HG02852 (cell line): ENCODE measurements at regions not wholly inside any gene's neighbourhood (a gene's known extent, or its start where the extent isn't known, plus 50 kb on each side); places are given as distances from the start of the nearest gene placed in this dataset.

Source experiments
- ATAC-seq: cut with Tn5 transposase; IDR thresholded peaks from one replicate; pipeline ENCODE4 v1.9.1; 2021; ENCODE audit warnings: mild to moderate bottlenecking, moderate library complexity; ENCODE audit not compliant: unreplicated experiment

DNA sequence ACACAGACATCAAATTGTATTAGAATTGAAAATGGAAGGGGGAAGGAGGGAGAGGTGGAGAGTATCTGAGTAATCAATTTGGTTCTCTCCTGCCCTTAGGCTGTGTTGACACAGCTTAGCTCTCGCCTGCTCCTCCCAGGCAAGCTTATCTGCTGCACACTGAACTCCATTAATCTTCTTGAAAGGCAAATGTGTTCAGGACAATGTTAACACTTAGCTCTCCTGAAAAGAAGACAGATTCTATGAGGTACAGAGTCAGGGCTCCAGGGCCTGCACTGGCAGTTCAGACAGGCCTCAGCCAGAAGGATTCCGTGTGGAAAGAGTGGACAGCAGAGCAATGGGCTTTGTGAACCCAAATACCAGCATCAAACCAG, 430.0 kb upstream of the TNP1 start:
- no peak for ATAC-seq

DNA sequence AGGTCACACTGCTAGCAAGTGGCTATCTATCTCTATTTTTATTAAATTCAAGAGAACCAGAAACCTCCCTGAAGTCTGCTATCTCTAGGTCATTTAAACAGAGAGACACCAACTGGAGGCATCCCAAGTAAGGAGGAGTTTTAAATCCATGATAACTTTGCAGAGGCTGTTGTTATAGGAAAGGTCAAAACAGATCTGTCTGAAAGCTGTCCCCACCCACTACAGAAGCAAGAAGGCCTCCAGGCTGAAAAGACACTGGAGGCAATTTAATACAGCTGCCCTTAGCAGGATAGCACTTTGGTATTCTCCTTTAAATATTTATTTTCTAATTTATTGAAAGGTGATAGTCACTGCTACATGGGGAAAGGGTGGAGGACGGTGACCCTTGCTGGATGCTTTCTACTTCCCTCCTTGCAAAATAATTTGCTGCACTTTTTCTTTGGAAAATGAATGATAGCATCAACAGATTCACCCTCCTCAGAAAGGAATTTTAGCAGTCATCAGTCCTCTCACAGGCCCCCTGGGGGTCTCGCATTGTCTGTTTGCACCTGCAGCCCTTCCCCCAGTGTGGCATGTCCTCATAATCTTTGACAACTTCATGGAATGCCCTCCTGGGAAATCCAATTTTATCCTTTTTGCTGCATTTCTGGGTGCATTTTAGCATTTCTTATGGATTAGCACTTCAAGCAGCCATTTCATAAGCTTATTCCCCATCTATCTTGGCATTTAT, 429.5 kb upstream of the TNP1 start:
- no peak for ATAC-seq

DNA sequence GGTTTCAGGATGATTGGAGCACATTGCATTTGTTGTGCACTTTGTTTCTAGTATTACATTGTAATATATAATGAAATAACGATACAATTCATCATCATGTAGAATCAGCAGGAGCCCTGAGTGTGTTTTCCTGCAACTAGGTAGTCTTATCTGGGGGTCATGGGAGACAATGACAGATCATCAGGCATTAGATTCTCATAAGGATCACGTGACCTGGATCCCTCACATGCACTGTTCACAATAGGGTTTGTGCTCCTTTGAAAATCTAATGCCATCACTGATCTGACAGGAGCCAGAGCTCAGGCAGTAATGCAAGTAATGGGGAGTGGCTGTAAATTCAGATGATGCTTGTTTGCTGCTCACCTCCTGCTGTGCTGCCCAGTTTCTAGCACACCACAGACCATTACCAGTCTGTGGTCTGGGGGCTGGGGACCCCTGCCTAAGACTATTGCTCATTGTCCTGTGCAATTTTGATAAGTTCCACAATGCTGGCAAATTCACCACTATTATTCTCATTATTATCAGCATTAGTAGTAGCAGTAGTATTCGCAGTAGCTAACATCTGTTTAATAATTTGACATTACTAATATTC, 428.7 kb upstream of the TNP1 start:
- no peak for ATAC-seq

DNA sequence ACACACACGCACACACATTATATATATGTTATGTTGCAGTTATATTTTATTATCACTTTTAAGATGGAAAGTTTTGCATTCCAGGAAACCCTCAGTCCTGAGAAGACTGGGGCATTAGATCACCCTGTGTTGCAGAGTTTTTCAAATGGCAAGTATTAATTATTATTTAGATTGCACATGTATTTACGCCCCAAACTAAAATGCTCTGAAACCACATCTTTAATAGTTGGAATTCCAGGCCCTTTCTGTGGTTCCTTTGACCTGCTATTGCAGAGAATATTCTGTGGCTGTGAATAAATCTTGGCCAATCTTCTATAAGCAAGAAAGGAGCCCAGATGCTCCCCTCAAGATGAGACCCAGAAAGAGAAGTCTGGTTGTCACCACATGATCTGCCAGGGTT, 427.0 kb upstream of the TNP1 start:
- ATAC-seq = no peak

DNA sequence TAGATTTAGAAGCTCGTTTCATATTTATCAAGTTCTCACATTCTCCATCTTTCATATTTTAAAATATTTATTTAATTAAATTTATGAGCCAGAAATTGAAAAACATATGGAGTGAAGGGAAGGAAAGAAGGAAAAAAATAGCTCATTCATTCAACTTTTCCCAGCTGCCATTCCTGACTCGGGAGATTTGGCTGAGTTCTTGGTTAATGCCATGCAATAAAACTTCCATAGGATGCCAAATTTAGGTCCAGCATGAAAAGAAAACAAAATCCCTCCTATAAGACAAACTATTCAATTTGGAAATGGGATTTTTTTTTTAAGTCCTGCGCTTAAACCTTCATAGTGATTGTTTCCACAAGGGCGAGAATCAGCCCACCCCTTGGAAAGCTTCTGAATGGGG, 426.1 kb upstream of the TNP1 start:
- no peak for ATAC-seq

DNA sequence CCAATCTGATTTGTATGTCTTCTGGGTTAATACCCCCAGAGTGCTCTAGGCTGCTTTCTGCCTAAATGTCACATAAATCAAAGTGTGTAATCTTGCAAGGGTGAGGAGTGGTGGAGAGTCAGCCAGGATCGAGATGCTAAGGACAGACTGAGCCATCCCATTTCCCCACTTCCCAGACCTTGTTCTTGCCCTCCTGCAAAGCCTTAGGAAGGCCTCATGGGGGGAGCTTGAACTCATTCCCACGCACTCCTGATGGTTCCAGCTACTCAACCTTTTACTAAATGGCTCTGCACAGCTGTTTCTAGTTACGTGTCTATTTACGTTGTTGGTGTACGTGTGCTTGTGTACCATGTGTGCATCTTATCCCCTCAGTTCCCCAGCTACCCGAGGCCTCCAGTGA, 423.6 kb upstream of the TNP1 start:
- no peak for ATAC-seq

DNA sequence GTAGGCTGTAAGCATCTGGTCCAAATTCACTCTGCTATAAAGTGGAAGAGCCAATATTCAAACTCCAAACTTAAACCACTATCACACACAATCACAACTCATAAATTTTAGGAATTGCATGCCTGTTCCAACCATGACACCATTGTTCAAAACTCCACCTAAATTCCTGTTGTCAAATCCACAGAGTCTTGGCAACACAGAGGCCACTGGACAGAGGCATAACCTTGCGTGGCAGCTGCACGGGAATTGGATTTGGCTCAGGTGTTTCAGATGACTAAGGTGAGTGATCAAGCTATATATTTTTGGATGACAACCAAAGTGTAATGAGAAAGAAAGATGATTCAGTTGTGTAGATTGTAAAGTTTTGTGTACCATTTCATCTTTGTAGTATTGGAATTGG, 422.7 kb upstream of the TNP1 start:
- ATAC-seq = no peak

DNA sequence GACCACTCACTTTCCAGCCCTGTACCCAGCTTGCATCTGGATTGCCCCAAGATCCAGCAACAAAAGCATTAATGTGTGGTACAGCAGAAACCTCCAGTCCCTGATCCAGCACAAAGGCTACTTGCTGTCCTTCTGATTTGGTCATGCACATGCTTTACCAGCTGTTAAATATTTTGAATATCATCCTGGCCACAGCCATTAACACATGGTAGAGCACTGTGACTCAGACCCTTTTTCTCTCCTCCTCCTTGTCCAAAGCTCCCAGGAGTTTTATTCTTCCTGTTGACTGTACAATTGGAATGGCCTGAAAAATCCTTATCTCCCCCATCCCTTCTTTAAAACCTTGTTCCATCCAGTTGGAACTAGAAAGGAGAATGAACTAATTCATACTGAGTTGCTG, 419.7 kb upstream of the TNP1 start:
- ATAC-seq = no peak

DNA sequence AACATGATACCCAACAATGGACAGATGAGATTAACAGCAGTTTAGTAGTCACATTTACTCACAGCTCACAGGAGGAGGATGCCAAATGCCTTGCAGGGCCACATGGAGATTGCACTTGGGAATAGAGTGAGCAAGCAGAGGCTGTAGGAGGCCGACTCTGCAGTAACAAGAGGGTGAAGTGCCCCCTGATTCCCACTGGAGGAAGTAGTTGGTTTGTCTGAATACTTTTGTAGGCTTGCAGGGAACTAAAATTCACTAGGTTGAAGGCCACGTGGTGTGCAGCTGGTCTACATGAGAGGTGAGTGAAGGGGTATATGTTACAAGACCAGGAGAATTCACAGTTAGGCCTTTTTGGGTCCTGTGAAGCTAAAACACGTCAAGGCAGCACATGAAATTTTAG, 419.3 kb upstream of the TNP1 start:
- ATAC-seq = no peak

DNA sequence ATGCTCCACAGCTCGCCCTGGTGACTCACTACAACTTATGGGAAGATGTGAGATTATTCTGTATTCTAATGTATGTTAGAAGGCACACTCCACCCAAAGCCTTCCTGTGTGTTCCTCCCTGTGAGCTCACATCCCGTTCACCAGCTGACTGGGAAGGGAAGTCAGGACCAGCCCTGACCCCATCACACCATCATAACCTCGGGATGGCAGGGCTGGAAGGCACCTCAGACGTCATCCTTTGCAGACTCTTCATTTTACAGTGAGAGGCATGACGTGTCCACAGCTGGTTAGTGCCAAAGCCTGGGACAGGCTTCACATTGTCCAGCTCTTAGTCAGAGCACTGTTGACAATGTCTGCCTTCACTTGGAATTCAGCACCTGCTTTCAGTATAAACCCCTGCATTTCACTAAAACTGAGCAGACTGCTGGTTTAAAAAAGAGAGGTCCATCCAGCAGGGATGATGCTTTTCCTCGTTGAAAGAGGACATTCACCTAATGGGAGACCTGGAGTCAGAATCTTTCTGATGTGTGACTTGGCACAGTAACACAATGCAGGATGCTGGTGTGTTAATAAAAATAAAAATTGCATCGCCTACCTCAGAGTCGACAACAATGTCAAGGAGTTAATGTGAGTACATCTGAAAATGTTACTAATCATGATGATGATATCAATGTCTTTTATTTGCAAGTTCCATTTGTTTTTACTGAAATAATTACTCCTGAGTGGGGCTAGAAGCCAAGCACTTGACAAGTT, 418.0 kb upstream of the TNP1 start:
- ATAC-seq = no peak

DNA sequence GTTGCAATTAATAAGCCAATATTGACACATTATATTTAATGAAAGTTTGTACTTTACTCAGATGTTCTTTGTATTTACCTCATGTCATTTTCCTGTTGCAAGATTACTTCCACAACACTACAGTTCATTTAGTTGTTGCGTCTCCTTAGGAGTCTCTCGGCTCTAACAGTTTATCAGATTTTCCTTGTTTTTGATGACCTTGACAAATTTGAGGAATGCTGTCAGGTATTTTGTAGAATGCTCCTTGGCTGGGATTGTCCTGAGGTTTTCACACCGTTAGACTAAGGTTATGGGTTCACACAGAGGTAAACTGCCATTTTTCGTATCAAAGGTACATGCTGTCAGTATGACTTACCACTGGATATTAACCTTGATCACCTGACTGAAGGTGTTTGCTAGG, 416.6 kb upstream of the TNP1 start:
- no peak for ATAC-seq

DNA sequence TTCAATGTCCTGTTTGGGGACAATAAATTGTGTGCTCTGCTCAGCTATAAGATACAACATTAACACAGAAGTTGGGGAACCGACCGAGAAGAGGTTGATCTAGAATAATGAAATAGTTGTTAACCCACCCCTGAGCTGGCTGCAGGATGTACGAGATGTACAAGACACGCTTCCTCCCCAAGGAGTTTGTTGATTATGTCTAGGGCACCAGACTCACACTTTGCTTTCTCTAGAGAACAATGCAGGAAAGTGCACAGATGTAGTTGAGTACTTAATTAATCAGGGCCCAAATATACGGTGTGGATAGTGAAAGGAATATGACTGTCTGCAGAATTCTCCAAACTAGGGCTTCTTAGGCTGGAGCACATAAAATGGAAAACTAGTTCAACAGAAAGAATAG, 415.2 kb upstream of the TNP1 start:
- no peak for ATAC-seq

DNA sequence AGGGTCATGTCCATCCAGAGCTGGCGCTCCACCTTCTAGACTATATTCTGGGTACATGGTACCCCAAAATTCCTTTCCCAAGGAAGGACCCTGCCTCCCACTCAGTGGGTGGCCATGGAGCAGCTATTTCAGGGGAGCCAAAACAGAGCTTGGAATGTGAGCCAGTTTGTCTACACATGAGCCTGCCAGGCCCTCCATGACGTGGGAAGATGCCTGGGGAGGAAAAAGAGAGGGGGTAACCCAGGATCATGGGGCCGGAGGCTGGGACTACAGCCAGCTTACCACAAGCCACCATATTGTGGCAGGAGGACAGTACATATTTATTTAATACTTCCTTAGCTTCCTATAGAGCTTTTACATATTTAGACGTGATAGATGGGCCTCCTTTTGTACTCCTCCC, 414.7 kb upstream of the TNP1 start:
- no peak for ATAC-seq

DNA sequence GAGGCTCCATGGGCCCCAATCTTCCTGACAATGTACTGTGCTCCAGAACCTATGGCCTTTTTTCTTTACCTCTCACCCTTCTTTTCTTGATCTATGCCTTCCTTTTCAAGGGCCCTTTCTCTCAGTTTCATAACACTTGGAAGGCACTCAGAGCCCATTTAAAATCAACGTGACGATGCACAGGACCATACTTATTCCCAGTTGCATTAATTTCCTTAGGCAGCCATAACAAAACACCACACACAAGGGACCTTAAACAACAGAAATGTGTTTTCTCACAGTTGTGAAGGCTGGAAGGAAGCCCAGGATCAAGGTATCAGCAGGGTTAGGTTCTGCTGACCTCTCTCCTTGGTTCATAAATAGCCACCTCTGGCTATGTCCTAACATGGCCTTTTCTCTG, 414.0 kb upstream of the TNP1 start:
- no peak for ATAC-seq

DNA sequence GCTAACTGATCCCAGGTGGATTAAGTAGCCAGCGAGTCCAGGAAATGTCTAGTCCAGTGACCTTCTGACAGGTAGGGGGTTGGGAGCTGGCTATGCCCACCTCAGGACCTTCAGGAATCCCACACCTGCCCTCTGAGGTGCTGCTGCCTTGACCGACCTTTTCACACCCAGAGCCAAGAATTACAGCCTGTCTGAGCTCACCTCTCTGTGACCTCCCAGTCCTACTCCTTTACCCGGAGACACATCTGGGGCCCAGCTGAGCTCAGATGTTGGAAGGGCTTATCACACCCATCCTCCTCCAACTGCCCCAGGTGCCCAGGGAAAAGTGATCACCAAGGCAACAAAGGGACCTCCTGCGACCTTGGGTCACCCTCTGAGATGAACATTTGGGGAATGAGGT, 413.3 kb upstream of the TNP1 start:
- ATAC-seq = no peak

DNA sequence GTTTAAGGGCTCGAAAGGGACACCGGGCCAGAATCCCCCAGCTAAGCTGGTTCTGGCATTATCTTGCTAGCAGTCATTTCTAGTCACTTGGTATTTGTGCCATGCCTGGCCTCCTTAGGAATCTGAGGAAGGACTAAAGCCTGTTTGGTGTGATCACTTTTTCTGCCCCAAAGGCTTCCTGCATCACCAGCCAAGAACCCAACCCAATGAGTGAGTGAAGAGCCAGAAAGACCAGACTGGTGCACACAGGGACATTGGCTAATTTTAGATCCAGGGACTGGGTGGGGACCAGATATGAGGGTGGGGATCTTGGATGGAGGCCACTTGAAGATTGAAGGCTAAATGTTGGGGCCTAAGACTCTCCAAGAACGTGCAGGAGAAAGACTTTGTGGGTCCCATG, 411.9 kb upstream of the TNP1 start:
- no peak for ATAC-seq

DNA sequence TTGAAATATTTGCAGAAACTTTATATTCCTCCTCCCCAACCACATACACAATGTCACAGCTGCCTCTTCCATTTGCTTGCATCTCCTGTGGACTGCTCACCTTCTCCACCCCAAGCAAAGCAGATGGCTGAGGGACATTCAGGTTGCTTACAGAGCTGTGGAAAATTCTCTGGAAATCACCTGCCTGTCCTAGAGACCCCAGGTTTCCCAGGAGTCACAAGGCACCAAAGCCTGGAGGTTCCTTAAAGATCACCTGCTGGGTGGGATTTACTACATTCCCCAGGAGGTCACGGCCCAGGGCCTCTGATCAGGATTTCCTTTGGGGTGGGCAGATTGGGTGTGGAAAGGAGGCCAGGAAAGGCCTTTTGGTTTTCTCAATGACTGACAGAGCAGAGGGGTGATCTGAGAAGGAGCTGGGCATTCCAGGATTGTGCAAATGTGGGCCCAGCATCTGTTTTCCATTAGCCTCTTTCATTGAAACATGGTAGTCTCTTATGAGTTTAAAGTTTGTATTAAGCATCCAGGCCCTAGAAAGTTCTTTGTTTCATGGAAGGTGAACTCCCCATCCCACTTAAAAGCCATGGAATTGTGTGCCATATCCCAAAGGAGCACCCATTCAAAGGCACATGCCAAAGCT, 410.7 kb upstream of the TNP1 start:
- ATAC-seq = no peak

DNA sequence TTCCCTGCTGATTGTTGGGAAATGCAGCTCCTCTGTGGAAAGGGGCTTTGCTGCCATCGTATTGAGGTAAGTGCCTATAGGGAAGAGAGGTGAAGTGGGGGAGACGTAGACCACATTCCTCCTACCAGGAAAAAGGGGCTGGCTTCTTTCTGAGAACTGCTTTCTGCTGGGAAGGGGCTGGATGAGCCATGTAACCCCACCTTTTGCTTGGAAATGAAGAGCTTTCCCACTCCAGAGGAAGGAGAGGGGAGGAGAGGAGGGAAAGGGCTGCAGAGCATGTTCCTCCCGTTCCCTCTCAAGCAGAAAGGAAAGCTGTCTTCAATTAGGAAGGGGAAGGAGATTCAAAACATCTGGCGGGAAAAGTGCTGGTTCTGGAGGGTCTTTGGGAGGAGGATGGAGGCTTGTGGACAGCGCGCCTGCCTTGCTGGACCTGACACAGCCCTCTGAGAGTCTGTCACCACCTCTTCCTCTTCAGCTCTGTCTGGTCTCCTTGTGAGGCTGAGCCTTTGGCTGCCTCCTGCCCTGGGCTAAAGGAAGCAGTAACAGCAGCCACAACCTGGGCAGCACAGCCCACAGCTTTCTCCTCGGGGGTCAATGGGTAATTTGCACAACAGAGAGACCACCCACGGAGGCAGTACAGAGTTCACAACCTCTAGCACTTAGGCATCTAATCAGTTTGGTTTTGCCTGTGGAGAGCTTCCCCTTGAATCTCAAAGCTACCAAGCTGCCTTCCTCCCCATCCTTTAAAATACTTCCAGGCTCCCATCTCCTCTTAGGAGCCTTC, 410.0 kb upstream of the TNP1 start:
- ATAC-seq = no peak

DNA sequence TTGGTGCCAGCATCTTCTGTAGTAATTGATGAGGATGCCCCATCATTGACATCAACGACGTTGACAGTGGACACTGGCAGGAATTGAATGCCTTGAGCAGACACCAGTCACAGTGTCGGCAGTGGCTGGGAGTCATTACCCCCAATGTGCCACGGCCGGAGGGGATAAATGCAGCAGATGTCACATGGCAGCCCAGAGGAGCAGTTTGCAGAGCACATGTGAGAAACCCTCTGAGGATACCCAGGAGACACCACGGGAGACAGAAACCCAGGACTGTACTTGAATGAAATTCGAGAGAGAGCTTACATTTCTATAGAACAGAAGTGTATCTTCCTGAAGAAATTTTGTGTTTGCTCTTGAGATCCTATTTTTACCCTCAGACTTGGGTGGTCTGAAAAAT, 409.1 kb upstream of the TNP1 start:
- no peak for ATAC-seq

DNA sequence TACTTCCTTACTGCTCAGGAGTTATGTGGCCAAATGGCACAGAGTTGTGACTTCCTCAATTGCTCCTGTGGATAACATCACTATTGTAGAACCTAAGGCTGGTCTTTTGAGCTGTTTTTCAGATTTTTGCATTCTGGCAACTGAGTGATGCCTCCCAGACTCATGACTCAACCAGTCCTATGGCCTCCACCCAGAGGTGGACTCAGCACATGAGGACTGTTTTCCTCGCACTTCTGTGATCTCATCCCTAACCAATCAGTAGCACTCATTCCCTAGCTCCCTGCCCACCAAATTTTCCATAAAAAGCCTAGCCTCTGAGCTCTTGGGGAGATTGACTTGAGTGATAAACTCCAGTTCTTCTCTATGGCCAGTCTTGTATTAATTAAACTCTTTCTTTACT, 407.9 kb upstream of the TNP1 start:
- no peak for ATAC-seq

DNA sequence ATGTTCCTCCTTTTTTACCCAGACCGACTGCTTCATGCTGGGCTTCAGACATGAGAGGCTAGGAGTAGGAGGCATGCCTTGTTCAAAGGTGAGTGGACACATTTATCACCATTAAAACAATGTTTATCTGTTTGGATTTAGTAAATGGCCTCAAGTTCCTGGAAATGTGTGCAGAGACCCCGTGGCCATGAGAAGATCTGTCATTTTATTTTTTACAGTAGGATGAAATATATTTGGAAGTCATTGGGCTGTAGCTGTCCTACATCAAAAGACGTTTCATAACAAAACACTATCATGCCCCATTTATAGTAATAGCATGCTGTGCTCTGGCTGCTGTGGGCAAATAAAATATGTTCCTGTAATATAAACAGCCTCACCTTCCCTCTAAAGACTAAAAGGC, 403.9 kb upstream of the TNP1 start:
- no peak for ATAC-seq
